ENCODE measurements at regions not wholly inside any gene's neighbourhood (a gene's known extent, or its start where the extent isn't known, plus 50 kb on each side); places are given as distances from the start of the nearest gene placed in this dataset.

DNA sequence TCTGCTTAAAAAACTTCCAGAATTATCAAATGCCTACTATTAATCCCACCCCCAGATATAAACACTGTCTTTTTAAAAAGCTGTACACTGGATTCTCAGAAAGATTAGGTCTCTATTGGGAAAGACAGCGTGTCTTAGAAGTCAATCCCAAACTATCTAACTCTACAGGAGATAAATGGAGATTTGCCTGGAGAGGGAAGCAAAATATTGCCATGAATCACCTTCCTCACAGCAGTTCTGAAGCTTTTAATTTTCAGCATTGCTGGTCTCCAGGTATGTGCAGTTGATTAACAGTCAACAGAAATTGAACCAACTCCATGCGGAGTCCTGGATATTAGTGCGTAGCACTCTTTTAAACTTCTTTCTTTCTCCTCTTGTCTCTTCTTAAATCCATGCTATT, 122.2 kb downstream of the DSC3 start:
- H3K4me3 ChIP-seq: no peak overlapping the region
- no peak overlapping the region for H3K4me3 Mint-ChIP-seq
- no peak overlapping the region for H3K4me2 ChIP-seq
- no peaks in the 10 kb centered on the region for H3F3A ChIP-seq (ENCODE audit: low read depth)
- H2AFZ ChIP-seq (replicated peaks): peak overlapping the region; percentile 36
- H3K36me3 ChIP-seq: no peaks in the 10 kb centered on the region
- peaks cover under 1% of the 10 kb centered on the region for H3K4me1 Mint-ChIP-seq
- no peaks in the 10 kb centered on the region for H3K4me1 ChIP-seq
- H4K20me1 ChIP-seq (ENCODE audit: low read depth): no peaks in the 10 kb centered on the region
- H3K27me3 ChIP-seq: no peaks in the 10 kb centered on the region
- no peaks in the 10 kb centered on the region for H3K79me2 ChIP-seq (ENCODE audit: low read depth)
- no peaks in the 10 kb centered on the region for H3K27me3 Mint-ChIP-seq (ENCODE audit: insufficient read depth, low read depth)
- H3K27ac Mint-ChIP-seq: no peak overlapping the region
- no peak overlapping the region for H3K27ac ChIP-seq
- no peaks in the 10 kb centered on the region for H3K9me3 ChIP-seq (ENCODE audit: low read depth)
- H3K9me3 Mint-ChIP-seq: no peaks in the 10 kb centered on the region
- TF ChIP-seq, protein P1, sequence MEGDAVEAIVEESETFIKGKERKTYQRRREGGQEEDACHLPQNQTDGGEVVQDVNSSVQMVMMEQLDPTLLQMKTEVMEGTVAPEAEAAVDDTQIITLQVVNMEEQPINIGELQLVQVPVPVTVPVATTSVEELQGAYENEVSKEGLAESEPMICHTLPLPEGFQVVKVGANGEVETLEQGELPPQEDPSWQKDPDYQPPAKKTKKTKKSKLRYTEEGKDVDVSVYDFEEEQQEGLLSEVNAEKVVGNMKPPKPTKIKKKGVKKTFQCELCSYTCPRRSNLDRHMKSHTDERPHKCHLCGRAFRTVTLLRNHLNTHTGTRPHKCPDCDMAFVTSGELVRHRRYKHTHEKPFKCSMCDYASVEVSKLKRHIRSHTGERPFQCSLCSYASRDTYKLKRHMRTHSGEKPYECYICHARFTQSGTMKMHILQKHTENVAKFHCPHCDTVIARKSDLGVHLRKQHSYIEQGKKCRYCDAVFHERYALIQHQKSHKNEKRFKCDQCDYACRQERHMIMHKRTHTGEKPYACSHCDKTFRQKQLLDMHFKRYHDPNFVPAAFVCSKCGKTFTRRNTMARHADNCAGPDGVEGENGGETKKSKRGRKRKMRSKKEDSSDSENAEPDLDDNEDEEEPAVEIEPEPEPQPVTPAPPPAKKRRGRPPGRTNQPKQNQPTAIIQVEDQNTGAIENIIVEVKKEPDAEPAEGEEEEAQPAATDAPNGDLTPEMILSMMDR (IDR thresholded peaks at IDR 0.05): no peak
- TF ChIP-seq EZH2 (IDR thresholded peaks at IDR 0.05) (no peak), EZH2phosphoT487 (IDR thresholded peaks at IDR 0.05) (no peak)
- no peak overlapping the region for H3K9ac ChIP-seq
- no peaks in the 10 kb centered on the region for H3K36me3 Mint-ChIP-seq
- no peak for DNase-seq (ENCODE audit: low spot score)

DNA sequence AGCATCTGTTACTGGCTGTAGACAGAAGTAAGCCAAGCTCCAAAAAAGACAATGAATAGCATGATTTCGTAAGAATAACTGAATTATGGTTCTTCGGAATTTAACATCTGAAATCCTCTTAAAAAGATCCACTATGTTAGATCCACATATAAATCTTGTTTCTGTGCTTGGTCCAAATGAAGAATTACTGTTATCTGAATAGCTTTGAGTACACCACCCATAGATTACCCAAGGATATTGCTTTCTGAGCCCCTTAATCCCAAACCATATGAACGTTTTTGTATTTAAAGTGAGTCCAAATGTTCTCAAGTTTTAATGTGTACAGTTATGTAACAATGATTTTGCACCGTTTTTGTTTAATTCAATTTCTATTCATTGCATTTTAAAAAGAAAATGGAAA, 124.9 kb downstream of the DSC3 start:
- no peak overlapping the region for H3K4me3 Mint-ChIP-seq
- no peak overlapping the region for H3K9ac ChIP-seq
- no peaks in the 10 kb centered on the region for H3K36me3 ChIP-seq
- H3K9me3 Mint-ChIP-seq: no peaks in the 10 kb centered on the region
- H3F3A ChIP-seq (ENCODE audit: low read depth): no peaks in the 10 kb centered on the region
- TF ChIP-seq EZH2phosphoT487 (IDR thresholded peaks at IDR 0.05) (no peak), EZH2 (IDR thresholded peaks at IDR 0.05) (no peak)
- TF ChIP-seq, protein P1 (IDR thresholded peaks at IDR 0.05): no peak
- no peaks in the 10 kb centered on the region for H3K9me3 ChIP-seq (ENCODE audit: low read depth)
- no peaks in the 10 kb centered on the region for H3K36me3 Mint-ChIP-seq
- no peaks in the 10 kb centered on the region for H3K27me3 ChIP-seq
- H3K4me1 ChIP-seq: no peaks in the 10 kb centered on the region
- no peak overlapping the region for H3K27ac Mint-ChIP-seq
- no peaks in the 10 kb centered on the region for H3K4me1 Mint-ChIP-seq
- no peak overlapping the region for H3K27ac ChIP-seq
- H4K20me1 ChIP-seq (ENCODE audit: low read depth): no peaks in the 10 kb centered on the region
- no peak for DNase-seq (ENCODE audit: low spot score)
- no peak overlapping the region for H3K4me2 ChIP-seq
- H3K4me3 ChIP-seq: no peak overlapping the region
- H3K79me2 ChIP-seq (ENCODE audit: low read depth): no peaks in the 10 kb centered on the region
- H3K27me3 Mint-ChIP-seq (ENCODE audit: insufficient read depth, low read depth): no peaks in the 10 kb centered on the region
- no peak overlapping the region for H2AFZ ChIP-seq (replicated peaks)

DNA sequence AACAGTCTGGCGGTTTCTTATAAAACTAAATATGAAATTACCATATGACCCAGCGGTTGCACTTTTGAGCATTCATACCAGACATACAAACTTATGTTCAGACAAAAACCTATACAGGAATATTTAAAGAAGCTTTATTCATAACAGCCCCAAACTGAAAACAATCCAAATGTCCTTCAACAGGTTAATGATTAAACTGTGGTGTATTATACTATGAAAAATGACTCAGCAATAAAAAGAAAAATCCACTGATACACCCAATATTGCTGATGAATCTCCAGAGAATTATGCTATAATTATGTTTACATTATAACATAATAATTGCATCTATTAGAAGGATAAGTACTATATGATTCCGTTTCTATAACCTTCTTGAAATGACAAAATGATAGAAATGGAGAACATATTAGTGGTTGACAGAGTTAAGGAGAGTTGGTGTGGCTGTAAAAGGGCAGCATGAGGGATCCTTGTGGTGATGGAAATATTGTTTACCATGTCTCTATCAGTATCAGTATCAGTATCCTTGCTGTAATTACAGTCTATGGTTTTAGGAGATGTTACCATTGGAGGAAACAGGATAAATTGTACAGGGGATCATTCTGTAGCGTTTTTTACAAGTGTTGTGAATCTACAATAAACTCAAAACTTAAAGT, 127.1 kb downstream of the DSC3 start:
- H3K4me3 ChIP-seq: no peak overlapping the region
- no peak overlapping the region for H3K9ac ChIP-seq
- DNase-seq (ENCODE audit: low spot score): no peak
- Mint-ChIP-seq H3K36me3 (no peaks in the 10 kb centered on the region), H3K27ac (no peak overlapping the region), H3K9me3 (no peaks in the 10 kb centered on the region), H3K27me3 (ENCODE audit: insufficient read depth, low read depth) (no peaks in the 10 kb centered on the region), H3K4me1 (no peaks in the 10 kb centered on the region), H3K4me3 (no peak overlapping the region)
- H3K4me2 ChIP-seq: no peak overlapping the region
- no peaks in the 10 kb centered on the region for H3K36me3 ChIP-seq
- H3K27me3 ChIP-seq: no peaks in the 10 kb centered on the region
- H4K20me1 ChIP-seq (ENCODE audit: low read depth): no peaks in the 10 kb centered on the region
- H2AFZ ChIP-seq (replicated peaks): no peak overlapping the region
- TF ChIP-seq EZH2 (IDR thresholded peaks at IDR 0.05) (no peak), EZH2phosphoT487 (IDR thresholded peaks at IDR 0.05) (no peak)
- TF ChIP-seq, protein P1 (IDR thresholded peaks at IDR 0.05): no peak
- no peaks in the 10 kb centered on the region for H3K4me1 ChIP-seq
- H3K79me2 ChIP-seq (ENCODE audit: low read depth): no peaks in the 10 kb centered on the region
- H3K9me3 ChIP-seq (ENCODE audit: low read depth): no peaks in the 10 kb centered on the region
- H3K27ac ChIP-seq: no peak overlapping the region
- no peaks in the 10 kb centered on the region for H3F3A ChIP-seq (ENCODE audit: low read depth)
